ENCODE measurements at regions not wholly inside any gene's neighbourhood (a gene's known extent, or its start where the extent isn't known, plus 50 kb on each side); places are given as distances from the start of the nearest gene placed in this dataset.

- intact Hi-C loops (cut with micrococcal nuclease; ENCODE audit: unreplicated experiment): no loop called here
- Mint-ChIP-seq H3K27me3 (ENCODE audit: unreplicated experiment) (no peaks in the 10 kb centered on the region), H3K9me3 (ENCODE audit: low read depth, unreplicated experiment) (no peaks in the 10 kb centered on the region), H3K36me3 (ENCODE audit: insufficient read depth, unreplicated experiment) (no peaks in the 10 kb centered on the region), H3K4me3 (ENCODE audit: low read depth, unreplicated experiment) (no peak overlapping the region), H3K4me1 (ENCODE audit: low read depth, unreplicated experiment) (no peaks in the 10 kb centered on the region), H3K27ac (ENCODE audit: unreplicated experiment) (no peak overlapping the region)
- CTCF ChIA-PET: no interaction called here
- DNase-seq: no peak
- no TSS peak for BruUV-seq (replicated peaks)
- no peak for TF ChIP-seq CTCF (IDR thresholded peaks at IDR 0.05; ENCODE audit: unreplicated experiment)
Observed at GRCh38 chr21:28822123-28822399, 170.6 kb downstream of the LTN1 start.

GRCh38 chr21:28821276-28822122 is 171.2 kb downstream of the LTN1 start:
- TF ChIP-seq CTCF (IDR thresholded peaks at IDR 0.05; ENCODE audit: unreplicated experiment): no peak
- DNase-seq: no peak
- H3K27ac Mint-ChIP-seq (ENCODE audit: unreplicated experiment): no peak overlapping the region
- no peaks in the 10 kb centered on the region for H3K4me1 Mint-ChIP-seq (ENCODE audit: low read depth, unreplicated experiment)
- no TSS peak for BruUV-seq (replicated peaks)
- intact Hi-C loops (cut with micrococcal nuclease; ENCODE audit: unreplicated experiment): no loop called here
- no peaks in the 10 kb centered on the region for H3K36me3 Mint-ChIP-seq (ENCODE audit: insufficient read depth, unreplicated experiment)
- CTCF ChIA-PET: no interaction called here
- no peaks in the 10 kb centered on the region for H3K27me3 Mint-ChIP-seq (ENCODE audit: unreplicated experiment)
- no peak overlapping the region for H3K4me3 Mint-ChIP-seq (ENCODE audit: low read depth, unreplicated experiment)
- no peaks in the 10 kb centered on the region for H3K9me3 Mint-ChIP-seq (ENCODE audit: low read depth, unreplicated experiment)

GRCh38 chr21:28818663-28819278 is 173.9 kb downstream of the LTN1 start:
- TF ChIP-seq CTCF (IDR thresholded peaks at IDR 0.05; ENCODE audit: unreplicated experiment): no peak
- CTCF ChIA-PET: no interaction called here
- DNase-seq: no peak
- no peaks in the 10 kb centered on the region for H3K4me1 Mint-ChIP-seq (ENCODE audit: low read depth, unreplicated experiment)
- H3K36me3 Mint-ChIP-seq (ENCODE audit: insufficient read depth, unreplicated experiment): no peaks in the 10 kb centered on the region
- intact Hi-C loops (cut with micrococcal nuclease; ENCODE audit: unreplicated experiment): no loop called here
- no peak overlapping the region for H3K27ac Mint-ChIP-seq (ENCODE audit: unreplicated experiment)
- no peaks in the 10 kb centered on the region for H3K9me3 Mint-ChIP-seq (ENCODE audit: low read depth, unreplicated experiment)
- H3K27me3 Mint-ChIP-seq (ENCODE audit: unreplicated experiment): no peaks in the 10 kb centered on the region
- H3K4me3 Mint-ChIP-seq (ENCODE audit: low read depth, unreplicated experiment): no peak overlapping the region
- no TSS peak for BruUV-seq (replicated peaks)

- Mint-ChIP-seq H3K27me3 (ENCODE audit: unreplicated experiment) (no peaks in the 10 kb centered on the region), H3K4me3 (ENCODE audit: low read depth, unreplicated experiment) (no peak overlapping the region), H3K27ac (ENCODE audit: unreplicated experiment) (no peak overlapping the region), H3K4me1 (ENCODE audit: low read depth, unreplicated experiment) (no peaks in the 10 kb centered on the region), H3K36me3 (ENCODE audit: insufficient read depth, unreplicated experiment) (no peaks in the 10 kb centered on the region), H3K9me3 (ENCODE audit: low read depth, unreplicated experiment) (no peaks in the 10 kb centered on the region)
- CTCF ChIA-PET: no interaction called here
- intact Hi-C loops (cut with micrococcal nuclease; ENCODE audit: unreplicated experiment): no loop called here
- no peak for TF ChIP-seq CTCF (IDR thresholded peaks at IDR 0.05; ENCODE audit: unreplicated experiment)
- BruUV-seq (replicated peaks): no TSS peak
- DNase-seq: no peak
Observed at GRCh38 chr21:28817871-28818270, 174.8 kb downstream of the LTN1 start.
